ENCODE measurements at regions not wholly inside any gene's neighbourhood (a gene's known extent, or its start where the extent isn't known, plus 50 kb on each side); places are given as distances from the start of the nearest gene placed in this dataset.

GRCh38 chr20:51137461-51137860, 114.6 kb upstream of the KCNG1 start:
- DNase-seq (ENCODE audit: low read depth, low spot score) (no peak), FAIRE-seq (no peak)
- Histone ChIP-seq H3K36me3 (ENCODE audit: control insufficient read depth in 2 of 2, extremely low read depth in 1 of 2, insufficient read depth in 2 of 2, low read length in 2 of 2) (no peaks in the 10 kb centered on the region), H3K4me3 (ENCODE audit: control insufficient read depth in 2 of 3, extremely low read depth in 1 of 3, insufficient read depth in 2 of 3, low read depth in 1 of 3, low read length in 3 of 3) (no peak overlapping the region), H3K27me3 (ENCODE audit: control insufficient read depth, extremely low read depth, insufficient read depth, low read length) (peaks cover 4% of the 10 kb centered on the region), H3K9me1 (ENCODE audit: control insufficient read depth, extremely low read depth, insufficient read depth, low read length) (no peaks in the 10 kb centered on the region), H3K9ac (ENCODE audit: control insufficient read depth, extremely low read depth, insufficient read depth, low read length) (no peak overlapping the region), H3K79me2 (ENCODE audit: control insufficient read depth, insufficient read depth, low read length) (no peaks in the 10 kb centered on the region), H3K9me3 (ENCODE audit: control insufficient read depth, low read depth, low read length) (no peaks in the 10 kb centered on the region), H2AFZ (ENCODE audit: control insufficient read depth, low read length) (no peak overlapping the region), H3K4me2 (ENCODE audit: control insufficient read depth, extremely low read depth, insufficient read depth, low read depth, low read length) (no peak overlapping the region), H4K20me1 (ENCODE audit: control insufficient read depth, extremely low read depth, insufficient read depth, low read length) (no peaks in the 10 kb centered on the region), H3K4me1 (ENCODE audit: control insufficient read depth, extremely low read depth, insufficient read depth, low read length) (no peaks in the 10 kb centered on the region), H3K27ac (ENCODE audit: control insufficient read depth, insufficient read depth, low read length) (no peak overlapping the region)
- dilution Hi-C loops (cut with MboI; ENCODE audit: extremely low pct_ligation_motif_present, low sequenced_read_pairs): no loop called here
- TF ChIP-seq EZH2 (IDR thresholded peaks at IDR 0.05; ENCODE audit: low read length) (no peak), CTCF (optimal IDR thresholded peaks at IDR 0.05 in 1 of 3, IDR thresholded peaks at IDR 0.05 in 1 of 3, conservative IDR thresholded peaks at IDR 0.05 in 1 of 3; ENCODE audit: extremely low read depth in 1 of 3, insufficient read depth in 2 of 3, low read length in 3 of 3) (no peak)

GRCh38 chr20:51135926-51136715, 113.2 kb upstream of the KCNG1 start:
- H3K9me3 ChIP-seq (ENCODE audit: control insufficient read depth, low read depth, low read length): no peaks in the 10 kb centered on the region
- H3K4me2 ChIP-seq (ENCODE audit: control insufficient read depth, extremely low read depth, insufficient read depth, low read depth, low read length): no peak overlapping the region
- no peak overlapping the region for H3K9ac ChIP-seq (ENCODE audit: control insufficient read depth, extremely low read depth, insufficient read depth, low read length)
- no peaks in the 10 kb centered on the region for H3K36me3 ChIP-seq (ENCODE audit: control insufficient read depth in 2 of 2, extremely low read depth in 1 of 2, insufficient read depth in 2 of 2, low read length in 2 of 2)
- H3K79me2 ChIP-seq (ENCODE audit: control insufficient read depth, insufficient read depth, low read length): no peaks in the 10 kb centered on the region
- no peaks in the 10 kb centered on the region for H4K20me1 ChIP-seq (ENCODE audit: control insufficient read depth, extremely low read depth, insufficient read depth, low read length)
- no peak overlapping the region for H3K4me3 ChIP-seq (ENCODE audit: control insufficient read depth in 2 of 3, extremely low read depth in 1 of 3, insufficient read depth in 2 of 3, low read depth in 1 of 3, low read length in 3 of 3)
- no peaks in the 10 kb centered on the region for H3K4me1 ChIP-seq (ENCODE audit: control insufficient read depth, extremely low read depth, insufficient read depth, low read length)
- no peak for FAIRE-seq
- H3K27me3 ChIP-seq (ENCODE audit: control insufficient read depth, extremely low read depth, insufficient read depth, low read length): peaks cover 4% of the 10 kb centered on the region
- dilution Hi-C loops (cut with MboI; ENCODE audit: extremely low pct_ligation_motif_present, low sequenced_read_pairs): no loop called here
- DNase-seq (ENCODE audit: low read depth, low spot score): no peak
- no peak overlapping the region for H2AFZ ChIP-seq (ENCODE audit: control insufficient read depth, low read length)
- TF ChIP-seq EZH2 (IDR thresholded peaks at IDR 0.05; ENCODE audit: low read length): no peak
- no peak for TF ChIP-seq CTCF (optimal IDR thresholded peaks at IDR 0.05 in 1 of 3, IDR thresholded peaks at IDR 0.05 in 1 of 3, conservative IDR thresholded peaks at IDR 0.05 in 1 of 3; ENCODE audit: extremely low read depth in 1 of 3, insufficient read depth in 2 of 3, low read length in 3 of 3)
- no peak overlapping the region for H3K27ac ChIP-seq (ENCODE audit: control insufficient read depth, insufficient read depth, low read length)
- no peaks in the 10 kb centered on the region for H3K9me1 ChIP-seq (ENCODE audit: control insufficient read depth, extremely low read depth, insufficient read depth, low read length)
